GM11168 (cell line): ENCODE measurements at regions not wholly inside any gene's neighbourhood (a gene's known extent, or its start where the extent isn't known, plus 50 kb on each side); places are given as distances from the start of the nearest gene placed in this dataset.

Source experiments
- in situ Hi-C: fragments of 300-500 bp; cut with MboI; formaldehyde crosslinking; loops from one replicate; pipeline ENCODE4 v1.12.0; 2022; ENCODE audit warnings: low sequenced_read_pairs; ENCODE audit not compliant: unreplicated experiment

- in situ Hi-C loops: no loop called here
Measured at GRCh38 chr3:177929310-177929709, 606.9 kb upstream of the KCNMB2 start.

GRCh38 chr3:177930771-177931170 is 605.5 kb upstream of the KCNMB2 start:
- in situ Hi-C loops: no loop called here

GRCh38 chr3:177931346-177931745 is 604.9 kb upstream of the KCNMB2 start:
- in situ Hi-C loops: no loop called here

GRCh38 chr3:177932346-177932745 is 603.9 kb upstream of the KCNMB2 start:
- in situ Hi-C loops: no loop called here

- in situ Hi-C loops: no loop called here
Measured at GRCh38 chr3:177932750-177933660, 603.2 kb upstream of the KCNMB2 start.

GRCh38 chr3:177934001-177934891 is 602.0 kb upstream of the KCNMB2 start:
- in situ Hi-C loops: no loop called here

GRCh38 chr3:177935047-177935446 is 601.2 kb upstream of the KCNMB2 start:
- in situ Hi-C loops: no loop called here

GRCh38 chr3:177936721-177937120 is 599.5 kb upstream of the KCNMB2 start:
- in situ Hi-C loops: no loop called here

- in situ Hi-C loops: no loop called here
Measured at GRCh38 chr3:177942911-177943310, 593.3 kb upstream of the KCNMB2 start.

- in situ Hi-C loops: no loop called here
Measured at GRCh38 chr3:177944228-177944661, 592.0 kb upstream of the KCNMB2 start.

- in situ Hi-C loops: no loop called here
Measured at GRCh38 chr3:177946048-177946447, 590.2 kb upstream of the KCNMB2 start.

GRCh38 chr3:177946497-177946896 is 589.7 kb upstream of the KCNMB2 start:
- in situ Hi-C loops: no loop called here

GRCh38 chr3:177946936-177947335 is 589.3 kb upstream of the KCNMB2 start:
- in situ Hi-C loops: no loop called here

GRCh38 chr3:177947901-177948300 is 588.3 kb upstream of the KCNMB2 start:
- in situ Hi-C loops: no loop called here

GRCh38 chr3:177948716-177949425 is 587.4 kb upstream of the KCNMB2 start:
- in situ Hi-C loops: no loop called here

GRCh38 chr3:177959188-177959587 is 577.0 kb upstream of the KCNMB2 start:
- in situ Hi-C loops: no loop called here

- in situ Hi-C loops: no loop called here
Measured at GRCh38 chr3:177960014-177960413, 576.2 kb upstream of the KCNMB2 start.

- in situ Hi-C loops: no loop called here
Measured at GRCh38 chr3:177960722-177961121, 575.5 kb upstream of the KCNMB2 start.

- in situ Hi-C loops: no loop called here
Measured at GRCh38 chr3:177961784-177962183, 574.5 kb upstream of the KCNMB2 start.

- in situ Hi-C loops: no loop called here
Measured at GRCh38 chr3:177966493-177966892, 569.7 kb upstream of the KCNMB2 start.
